ENCODE measurements at regions not wholly inside any gene's neighbourhood (a gene's known extent, or its start where the extent isn't known, plus 50 kb on each side); places are given as distances from the start of the nearest gene placed in this dataset.

DNA sequence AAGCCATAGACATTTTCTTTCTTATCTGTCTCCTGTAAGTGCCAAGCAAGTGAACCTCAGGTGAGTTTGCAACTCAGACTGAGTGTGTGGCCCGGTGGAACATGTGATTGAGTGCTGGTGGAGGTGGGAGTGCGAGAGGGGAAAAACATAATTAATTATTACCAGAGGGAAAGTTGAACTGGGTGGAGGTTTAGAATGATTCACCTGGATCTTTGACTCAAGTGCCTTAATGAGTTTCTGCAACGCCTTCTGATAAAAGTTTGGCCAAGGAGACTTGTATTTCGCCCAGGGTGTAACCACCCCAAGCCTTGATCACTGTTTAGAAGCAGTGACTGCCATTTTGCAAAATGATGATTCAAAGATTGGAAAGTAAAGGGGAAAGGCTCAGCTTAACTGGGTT is 513.9 kb downstream of the GATA3 start:
- Histone ChIP-seq H3K27ac (no peak overlapping the region), H3K27me3 (no peaks in the 10 kb centered on the region)
- TF ChIP-seq, protein P1, sequence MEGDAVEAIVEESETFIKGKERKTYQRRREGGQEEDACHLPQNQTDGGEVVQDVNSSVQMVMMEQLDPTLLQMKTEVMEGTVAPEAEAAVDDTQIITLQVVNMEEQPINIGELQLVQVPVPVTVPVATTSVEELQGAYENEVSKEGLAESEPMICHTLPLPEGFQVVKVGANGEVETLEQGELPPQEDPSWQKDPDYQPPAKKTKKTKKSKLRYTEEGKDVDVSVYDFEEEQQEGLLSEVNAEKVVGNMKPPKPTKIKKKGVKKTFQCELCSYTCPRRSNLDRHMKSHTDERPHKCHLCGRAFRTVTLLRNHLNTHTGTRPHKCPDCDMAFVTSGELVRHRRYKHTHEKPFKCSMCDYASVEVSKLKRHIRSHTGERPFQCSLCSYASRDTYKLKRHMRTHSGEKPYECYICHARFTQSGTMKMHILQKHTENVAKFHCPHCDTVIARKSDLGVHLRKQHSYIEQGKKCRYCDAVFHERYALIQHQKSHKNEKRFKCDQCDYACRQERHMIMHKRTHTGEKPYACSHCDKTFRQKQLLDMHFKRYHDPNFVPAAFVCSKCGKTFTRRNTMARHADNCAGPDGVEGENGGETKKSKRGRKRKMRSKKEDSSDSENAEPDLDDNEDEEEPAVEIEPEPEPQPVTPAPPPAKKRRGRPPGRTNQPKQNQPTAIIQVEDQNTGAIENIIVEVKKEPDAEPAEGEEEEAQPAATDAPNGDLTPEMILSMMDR (IDR thresholded peaks at IDR 0.05): no peak
- no peak for TF ChIP-seq POLR2A (IDR thresholded peaks at IDR 0.05)

DNA sequence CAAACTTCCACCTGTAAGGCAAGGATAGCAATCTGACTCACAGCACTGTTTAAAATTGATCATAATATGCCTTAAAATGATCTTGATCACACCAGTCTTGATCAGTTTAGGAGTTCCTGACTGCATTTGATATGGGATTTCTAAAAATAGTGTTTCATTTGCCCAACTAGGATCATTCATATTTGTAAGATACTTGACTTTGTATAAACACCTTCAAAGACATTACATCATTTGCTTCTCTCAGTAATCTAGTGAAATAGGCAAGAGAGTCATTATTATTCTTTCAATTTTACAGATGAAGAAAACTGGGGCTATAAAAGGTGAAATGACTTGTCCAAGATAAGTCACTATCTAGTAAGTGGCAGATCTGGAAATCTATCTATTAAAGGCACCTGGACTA is 521.1 kb downstream of the GATA3 start:
- Histone ChIP-seq H3K27me3 (no peaks in the 10 kb centered on the region), H3K36me3 (no peaks in the 10 kb centered on the region), H3K4me1 (no peaks in the 10 kb centered on the region), H3K4me3 (no peak overlapping the region), H3K9me3 (no peaks in the 10 kb centered on the region), H3K27ac (no peak overlapping the region)
- TF ChIP-seq, protein P1 (IDR thresholded peaks at IDR 0.05): no peak
- no peak for TF ChIP-seq POLR2A (IDR thresholded peaks at IDR 0.05)
- no peak for DNase-seq

More for the DNA sequence above, 513.9 kb downstream of the GATA3 start:
- Histone ChIP-seq H3K9me3 (no peaks in the 10 kb centered on the region), H3K4me3 (no peak overlapping the region), H3K36me3 (no peaks in the 10 kb centered on the region), H3K4me1 (no peaks in the 10 kb centered on the region)
- no peak for DNase-seq

DNA sequence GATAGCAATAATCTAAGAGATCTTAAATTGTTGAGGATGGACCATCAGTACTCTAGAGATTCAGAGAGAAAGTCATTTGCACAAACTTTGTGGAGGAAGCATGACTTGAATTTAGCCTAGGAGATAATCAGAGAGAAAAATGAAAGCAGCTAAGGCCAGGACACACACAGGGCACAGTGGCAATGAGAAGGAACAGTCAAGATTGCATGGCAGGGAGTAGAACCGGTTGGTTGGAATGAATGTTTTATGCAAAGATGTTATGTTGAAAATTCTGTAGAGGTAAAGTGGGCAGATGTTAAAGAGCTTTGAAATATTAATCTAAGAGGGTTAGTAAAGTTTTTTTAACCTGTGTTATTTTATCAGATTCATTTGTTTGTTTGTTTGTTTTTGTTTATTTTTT is 521.8 kb downstream of the GATA3 start:
- Histone ChIP-seq H3K9me3 (no peaks in the 10 kb centered on the region), H3K27ac (no peak overlapping the region), H3K36me3 (no peaks in the 10 kb centered on the region), H3K4me3 (no peak overlapping the region), H3K27me3 (no peaks in the 10 kb centered on the region), H3K4me1 (no peaks in the 10 kb centered on the region)
- no peak for TF ChIP-seq POLR2A (IDR thresholded peaks at IDR 0.05)
- TF ChIP-seq, protein P1 (IDR thresholded peaks at IDR 0.05): no peak
- DNase-seq: no peak

GRCh38 chr10:8576911-8577310 is 522.4 kb downstream of the GATA3 start:
- TF ChIP-seq, protein P1 (IDR thresholded peaks at IDR 0.05): no peak
- no peak for TF ChIP-seq POLR2A (IDR thresholded peaks at IDR 0.05)
- H3K27me3 ChIP-seq: no peaks in the 10 kb centered on the region

DNA sequence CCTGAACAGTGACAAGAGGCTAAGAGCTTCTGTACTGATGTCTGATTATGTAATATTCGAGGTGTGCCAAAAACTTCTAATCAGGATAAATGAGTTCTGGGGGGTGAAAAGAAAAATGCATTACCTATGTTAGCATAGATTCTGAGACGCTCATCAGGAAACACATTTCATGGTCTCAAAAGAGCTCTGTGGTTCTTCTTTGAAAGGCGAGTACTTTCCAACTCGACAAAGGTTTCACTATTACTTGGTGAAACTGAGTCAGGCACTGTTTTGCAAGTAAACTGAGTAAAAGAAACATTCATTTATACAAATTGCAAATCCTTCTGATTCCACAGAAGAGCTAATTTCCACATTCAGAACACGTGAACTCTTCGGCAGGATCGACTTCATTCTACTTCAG is 523.2 kb downstream of the GATA3 start:
- Histone ChIP-seq H3K27me3 (no peaks in the 10 kb centered on the region), H3K36me3 (no peaks in the 10 kb centered on the region), H3K4me1 (no peaks in the 10 kb centered on the region), H3K4me3 (no peak overlapping the region), H3K27ac (no peak overlapping the region), H3K9me3 (no peaks in the 10 kb centered on the region)
- TF ChIP-seq POLR2A (IDR thresholded peaks at IDR 0.05): no peak
- TF ChIP-seq, protein P1 (IDR thresholded peaks at IDR 0.05): no peak
- DNase-seq: no peak

More at GRCh38 chr10:8576911-8577310, 522.4 kb downstream of the GATA3 start:
- Histone ChIP-seq H3K27ac (no peak overlapping the region), H3K4me1 (no peaks in the 10 kb centered on the region), H3K36me3 (no peaks in the 10 kb centered on the region), H3K9me3 (no peaks in the 10 kb centered on the region), H3K4me3 (no peak overlapping the region)
- no peak for DNase-seq
